ENCODE measurements at regions not wholly inside any gene's neighbourhood (a gene's known extent, or its start where the extent isn't known, plus 50 kb on each side); places are given as distances from the start of the nearest gene placed in this dataset.

GRCh38 chr1:229943148-229943714 is 123.8 kb upstream of the GALNT2 start:
- H3K36me3 Mint-ChIP-seq (ENCODE audit: low read depth), result no peaks in the 10 kb centered on the region
- H3K4me3 Mint-ChIP-seq, result no peak overlapping the region
- H3K27me3 Mint-ChIP-seq, result peaks cover 4% of the 10 kb centered on the region
- H3K9me3 Mint-ChIP-seq, result no peaks in the 10 kb centered on the region
- no peak for DNase-seq
- no peaks in the 10 kb centered on the region for H3K4me1 Mint-ChIP-seq
- no peak overlapping the region for H3K27ac Mint-ChIP-seq
- POLR2A ChIA-PET, result no interaction called here
- intact Hi-C loops (cut with micrococcal nuclease), result no loop called here
- no peak for ATAC-seq (ENCODE audit: low read depth)
- CTCF ChIA-PET, result no interaction called here
- no peak for TF ChIP-seq CTCF (IDR thresholded peaks at IDR 0.05)

- H3K27ac Mint-ChIP-seq, result no peak overlapping the region
- no peak for ATAC-seq (ENCODE audit: low read depth)
- H3K4me3 Mint-ChIP-seq, result no peak overlapping the region
- DNase-seq, result no peak
- H3K4me1 Mint-ChIP-seq, result no peaks in the 10 kb centered on the region
- no peak for TF ChIP-seq CTCF (IDR thresholded peaks at IDR 0.05)
- H3K9me3 Mint-ChIP-seq, result no peaks in the 10 kb centered on the region
- POLR2A ChIA-PET, result no interaction called here
- H3K36me3 Mint-ChIP-seq (ENCODE audit: low read depth), result no peaks in the 10 kb centered on the region
- H3K27me3 Mint-ChIP-seq, result peaks cover 4% of the 10 kb centered on the region
- CTCF ChIA-PET, result no interaction called here
- intact Hi-C loops (cut with micrococcal nuclease), result no loop called here
Observed at GRCh38 chr1:229943988-229944743, 122.9 kb upstream of the GALNT2 start.

GRCh38 chr1:229945795-229946194 is 121.2 kb upstream of the GALNT2 start:
- Mint-ChIP-seq H3K36me3 (ENCODE audit: low read depth) (no peaks in the 10 kb centered on the region), H3K27me3 (peaks cover 6% of the 10 kb centered on the region), H3K4me1 (no peaks in the 10 kb centered on the region), H3K4me3 (no peak overlapping the region), H3K27ac (no peak overlapping the region), H3K9me3 (no peaks in the 10 kb centered on the region)
- ATAC-seq (ENCODE audit: low read depth), result no peak
- no peak for DNase-seq
- CTCF ChIA-PET, result no interaction called here
- POLR2A ChIA-PET, result no interaction called here
- intact Hi-C loops (cut with micrococcal nuclease), result no loop called here
- TF ChIP-seq CTCF (IDR thresholded peaks at IDR 0.05), result no peak

- no peak for TF ChIP-seq CTCF (IDR thresholded peaks at IDR 0.05)
- Mint-ChIP-seq H3K4me3 (no peak overlapping the region), H3K9me3 (no peaks in the 10 kb centered on the region), H3K27me3 (peaks cover 6% of the 10 kb centered on the region), H3K27ac (no peak overlapping the region), H3K36me3 (ENCODE audit: low read depth) (no peaks in the 10 kb centered on the region), H3K4me1 (peaks cover 2% of the 10 kb centered on the region)
- ATAC-seq (ENCODE audit: low read depth), result no peak
- no peak for DNase-seq
- CTCF ChIA-PET, result no interaction called here
- POLR2A ChIA-PET, result no interaction called here
- intact Hi-C loops (cut with micrococcal nuclease), result no loop called here
Observed at GRCh38 chr1:229947968-229948367, 119.1 kb upstream of the GALNT2 start.

- Mint-ChIP-seq H3K27ac (no peak overlapping the region), H3K4me3 (no peak overlapping the region), H3K27me3 (peaks cover 6% of the 10 kb centered on the region), H3K36me3 (ENCODE audit: low read depth) (no peaks in the 10 kb centered on the region), H3K9me3 (no peaks in the 10 kb centered on the region), H3K4me1 (peaks cover 2% of the 10 kb centered on the region)
- CTCF ChIA-PET, result no interaction called here
- ATAC-seq (ENCODE audit: low read depth), result no peak
- POLR2A ChIA-PET, result no interaction called here
- intact Hi-C loops (cut with micrococcal nuclease), result no loop called here
- TF ChIP-seq CTCF (IDR thresholded peaks at IDR 0.05), result no peak
- DNase-seq, result no peak
Observed at GRCh38 chr1:229948438-229948837, 118.6 kb upstream of the GALNT2 start.

Data from activated B cell treated with CpG ODN at 0.5 μM for 24 hours (primary cell).